ENCODE measurements at regions not wholly inside any gene's neighbourhood (a gene's known extent, or its start where the extent isn't known, plus 50 kb on each side); places are given as distances from the start of the nearest gene placed in this dataset.

DNA sequence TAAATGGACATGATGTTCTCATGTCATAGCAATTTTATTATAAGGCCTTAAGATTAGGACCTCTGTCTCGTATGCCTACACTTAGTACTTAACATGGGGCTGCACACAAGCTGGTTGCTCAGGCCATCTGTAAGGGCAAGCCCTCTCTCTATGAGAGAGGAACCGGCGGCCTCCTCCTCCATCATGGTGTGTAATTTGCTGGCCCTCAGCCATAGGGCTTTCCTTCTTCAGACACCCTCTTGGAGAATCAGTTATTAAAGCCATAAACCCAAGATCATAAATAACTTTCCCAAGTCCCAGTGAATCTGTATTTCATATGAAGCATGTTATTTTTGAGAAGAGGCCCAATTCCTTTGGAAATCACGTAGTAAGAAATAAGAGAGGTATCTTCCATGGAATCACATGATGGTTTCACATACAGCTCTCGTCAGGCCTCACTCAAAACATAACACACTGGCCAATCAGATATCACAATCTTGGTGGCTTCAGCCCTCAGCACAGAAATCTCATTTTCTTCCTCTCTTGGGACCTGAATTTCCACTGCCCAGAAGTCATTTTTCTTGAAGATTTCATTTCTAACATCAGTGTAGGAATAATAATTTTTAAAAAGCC is 92.6 kb downstream of the RDH14 start:
- DNase-seq (ENCODE audit: low read depth in 2 of 2): no peak

DNA sequence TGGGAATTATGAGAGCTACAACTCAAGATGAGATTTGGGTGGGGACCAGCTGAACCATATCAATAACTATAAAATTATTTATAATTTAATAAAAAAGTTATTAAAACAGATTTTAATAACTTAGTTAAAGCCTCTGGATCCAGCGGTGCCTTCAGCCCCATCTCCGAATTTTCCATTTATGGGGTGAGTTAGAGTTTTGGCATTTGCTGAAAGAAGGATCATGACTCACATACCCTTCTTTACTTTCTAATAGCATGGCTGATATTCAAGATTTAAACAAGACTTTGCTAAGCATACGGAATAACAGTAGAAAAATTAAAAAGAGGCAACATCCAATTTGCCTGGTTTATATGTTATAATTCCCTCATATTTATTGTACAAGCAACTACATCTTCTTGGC is 94.5 kb downstream of the RDH14 start:
- DNase-seq (ENCODE audit: low read depth in 2 of 2): no peak

DNA sequence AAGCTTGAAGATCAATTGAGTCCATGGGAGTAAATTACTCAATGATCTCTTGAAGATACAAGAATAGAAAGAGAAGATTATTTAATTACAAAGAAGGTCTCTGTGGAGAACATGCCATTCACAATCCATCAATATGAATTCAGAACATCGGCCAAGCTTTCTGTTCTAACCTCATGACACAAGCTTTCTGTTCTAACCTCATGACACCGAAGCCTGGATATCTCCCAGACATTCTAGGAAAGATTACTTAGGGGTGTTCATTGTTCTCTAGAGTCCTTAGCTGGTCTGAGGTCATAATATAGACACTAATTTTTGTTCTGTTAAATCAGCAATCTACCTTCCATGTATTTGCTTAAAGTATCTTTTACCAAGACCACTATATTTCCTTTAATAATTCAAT is 95.5 kb downstream of the RDH14 start:
- DNase-seq (ENCODE audit: low read depth in 2 of 2): no peak

DNA sequence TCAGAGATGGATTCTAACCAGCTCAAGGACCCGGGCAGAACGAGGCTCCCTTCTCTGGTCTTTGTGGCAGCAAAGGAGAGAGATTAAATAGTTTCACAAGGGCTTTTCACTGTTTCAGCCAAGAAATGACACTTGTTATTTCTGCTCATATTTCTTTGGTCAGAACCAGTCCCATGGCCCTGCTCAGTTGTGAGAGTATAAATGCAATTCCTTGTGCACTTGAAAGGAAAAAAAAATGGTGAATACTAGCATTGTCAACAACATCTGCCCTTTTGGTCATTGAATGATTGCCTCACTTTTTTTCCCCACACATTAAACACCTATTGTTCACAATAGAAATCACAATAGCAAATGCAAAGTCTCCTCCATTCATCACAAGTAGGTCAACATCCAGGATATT is 104.4 kb downstream of the RDH14 start:
- DNase-seq (ENCODE audit: low read depth in 2 of 2): no peak

DNA sequence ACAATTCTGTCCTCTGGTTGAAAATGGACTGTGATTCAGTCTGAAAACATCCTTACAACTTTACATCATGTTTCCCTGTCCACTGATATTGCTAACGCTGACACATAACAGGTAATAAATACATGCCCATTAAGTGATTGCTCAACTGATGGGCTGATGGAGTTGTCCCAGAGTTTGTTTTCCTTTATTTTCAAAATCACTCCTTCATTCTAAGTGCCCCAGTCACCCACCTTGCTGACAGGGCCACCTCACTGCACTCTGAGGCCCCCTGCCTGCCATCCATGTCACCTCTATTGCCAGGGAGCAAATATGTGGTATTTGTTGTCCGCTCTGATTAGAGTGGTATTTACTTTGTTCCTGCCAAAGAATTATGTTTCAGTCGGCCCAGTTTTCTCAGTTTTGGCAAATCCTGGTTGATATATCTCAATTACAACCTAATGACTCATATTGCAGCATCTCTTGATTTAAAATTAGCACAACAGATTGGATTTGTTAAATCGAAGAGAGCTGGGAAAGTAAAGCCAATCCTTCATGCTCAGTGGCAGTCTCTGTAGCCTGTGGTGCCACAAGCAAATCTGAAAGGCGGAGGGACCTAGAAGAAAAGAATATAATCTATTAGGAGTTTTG is 105.1 kb downstream of the RDH14 start:
- no peak for DNase-seq (ENCODE audit: low read depth in 2 of 2)

DNA sequence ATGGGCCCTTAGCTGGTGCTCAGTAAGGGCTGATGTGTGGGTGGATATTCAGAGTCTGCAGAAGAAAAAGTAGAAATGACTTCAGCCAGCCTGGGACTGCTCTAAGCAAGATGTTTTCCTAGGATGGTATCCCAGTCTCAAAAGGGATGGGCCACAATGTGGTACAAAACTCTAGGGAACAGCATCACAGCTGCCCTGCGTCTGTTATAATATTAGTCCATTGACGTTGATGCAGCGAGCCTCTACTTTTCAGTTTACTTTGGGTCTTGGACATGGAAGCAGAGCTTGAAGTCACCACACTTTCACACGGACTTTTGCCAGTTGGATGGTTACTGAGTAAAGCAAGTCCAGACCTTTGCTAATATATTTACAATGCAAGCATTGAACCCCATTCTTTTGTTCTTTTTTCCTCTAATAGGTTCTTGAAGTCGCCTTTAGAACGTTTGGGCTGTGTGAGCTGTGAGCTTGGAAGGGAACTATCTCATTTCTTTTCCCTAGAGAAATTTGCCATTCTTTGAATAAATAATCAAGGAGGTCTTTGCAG is 105.7 kb downstream of the RDH14 start:
- DNase-seq (ENCODE audit: low read depth in 2 of 2): no peak

DNA sequence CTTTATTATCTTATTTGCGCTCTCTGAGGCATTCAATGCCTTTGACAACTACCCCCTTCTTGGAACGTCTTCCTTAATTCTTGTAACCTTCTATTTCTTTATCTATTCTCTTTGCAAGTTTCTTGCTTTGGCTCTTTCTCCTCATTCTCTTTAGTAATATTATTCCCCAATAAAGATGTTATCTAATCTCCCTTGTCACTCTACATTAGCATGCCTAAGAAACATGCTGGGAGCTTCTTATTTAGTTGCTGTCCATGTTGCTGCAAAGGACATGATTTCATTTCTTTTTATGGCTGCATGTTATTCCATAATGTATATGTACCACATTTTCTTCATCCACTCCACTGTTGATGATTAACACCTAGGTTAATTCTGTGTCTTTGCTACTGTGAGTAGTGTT is 113.7 kb downstream of the RDH14 start:
- no peak for DNase-seq (ENCODE audit: low read depth in 2 of 2)

DNA sequence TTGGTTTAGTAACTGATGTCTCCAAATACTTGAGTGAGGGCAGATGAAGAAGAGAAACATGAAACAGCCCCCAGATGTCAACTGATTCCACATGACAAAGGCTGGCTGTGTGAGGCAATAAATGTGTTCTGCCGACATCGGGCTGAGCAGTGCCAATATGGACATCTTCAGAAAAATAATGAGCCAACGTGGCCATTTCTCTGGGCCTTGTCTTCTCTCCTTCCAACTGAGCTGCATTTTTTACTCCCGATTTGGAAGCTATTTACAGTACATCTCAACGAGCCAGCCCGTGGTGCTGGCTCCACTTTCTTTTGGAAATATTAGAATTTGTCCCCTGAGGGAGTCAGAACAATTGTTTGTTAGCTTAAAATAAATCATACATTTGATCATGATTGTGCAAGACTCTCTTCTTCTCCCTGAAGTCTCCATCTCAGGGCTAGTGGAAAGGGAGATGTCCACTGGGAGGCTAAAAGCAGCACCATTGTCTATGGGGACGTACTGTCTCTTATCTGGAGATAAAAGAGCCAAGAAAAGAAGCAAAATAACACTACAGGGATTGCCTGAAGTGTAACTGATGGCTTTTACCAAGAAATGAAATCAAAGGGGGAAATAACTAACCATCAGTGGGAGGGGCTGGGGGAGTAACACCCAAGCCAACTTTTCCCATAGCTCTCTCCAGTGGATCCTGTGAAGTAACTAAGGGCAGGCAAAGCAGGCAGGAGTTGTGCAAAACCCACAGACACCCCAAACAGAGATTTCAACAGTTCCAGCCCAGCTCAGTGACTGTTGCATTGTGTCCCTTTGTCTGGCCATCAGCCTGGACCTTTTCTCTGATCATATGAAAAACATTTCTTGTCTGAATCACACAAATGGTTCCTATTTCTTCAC is 114.8 kb downstream of the RDH14 start:
- no peak for DNase-seq (ENCODE audit: low read depth in 2 of 2)

DNA sequence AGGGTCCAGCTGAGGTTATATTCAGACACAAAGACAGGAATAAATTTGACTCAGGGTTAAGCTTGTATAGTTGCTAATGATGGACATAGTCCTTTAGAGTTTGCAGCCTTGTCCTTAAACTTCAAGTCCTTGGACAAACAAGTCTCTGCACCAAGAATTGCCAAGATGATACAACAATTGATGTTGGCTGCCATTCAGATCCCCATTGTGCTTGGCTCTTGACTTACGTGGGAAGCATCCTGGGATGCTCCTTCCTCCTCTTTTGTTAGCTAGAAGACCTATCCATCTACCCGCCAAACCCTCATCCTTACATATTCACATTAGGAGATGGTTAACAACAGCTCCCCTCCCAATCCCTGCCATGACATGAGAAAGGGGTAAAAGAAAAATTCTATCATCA is 115.6 kb downstream of the RDH14 start:
- no peak for DNase-seq (ENCODE audit: low read depth in 2 of 2)

DNA sequence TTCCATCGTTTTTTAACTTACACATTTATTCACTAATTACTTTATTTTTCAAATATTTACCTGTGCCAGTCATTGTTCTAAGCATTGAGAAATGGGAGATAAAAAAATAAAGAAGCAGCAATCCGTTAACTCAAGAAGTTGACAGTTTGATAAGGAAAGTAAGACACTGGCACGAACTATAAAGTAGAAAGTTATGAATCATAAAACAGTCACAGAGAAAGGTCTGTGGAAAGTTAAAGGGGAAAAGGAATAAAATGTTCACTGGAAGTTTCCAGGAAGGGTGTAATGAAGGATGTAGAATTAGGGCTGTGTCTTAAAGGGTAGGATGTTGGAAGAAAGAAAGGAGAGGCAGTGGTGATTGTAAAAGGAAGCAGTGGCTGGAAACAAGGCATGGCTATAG is 118.9 kb downstream of the RDH14 start:
- no peak for DNase-seq (ENCODE audit: low read depth in 2 of 2)

DNA sequence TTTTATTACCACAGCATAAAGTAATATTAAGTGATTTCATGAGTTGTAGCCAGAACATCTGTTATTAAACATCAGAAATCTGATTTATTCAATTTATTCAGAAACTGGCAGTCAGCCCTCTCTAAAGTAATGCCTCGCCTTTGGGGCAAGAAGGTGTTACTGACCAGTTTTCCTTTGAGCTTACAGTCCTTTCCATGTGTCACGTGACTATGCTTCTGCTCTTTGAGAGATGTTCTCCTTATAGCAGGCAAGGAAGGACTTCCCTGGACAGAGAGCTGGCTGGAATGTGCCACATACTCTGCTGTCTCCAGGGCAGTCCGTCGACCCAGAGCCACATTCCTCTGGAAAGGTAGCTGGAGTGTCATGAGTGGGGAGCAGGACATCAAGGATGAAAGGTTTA is 119.7 kb downstream of the RDH14 start:
- no peak for DNase-seq (ENCODE audit: low read depth in 2 of 2)

DNA sequence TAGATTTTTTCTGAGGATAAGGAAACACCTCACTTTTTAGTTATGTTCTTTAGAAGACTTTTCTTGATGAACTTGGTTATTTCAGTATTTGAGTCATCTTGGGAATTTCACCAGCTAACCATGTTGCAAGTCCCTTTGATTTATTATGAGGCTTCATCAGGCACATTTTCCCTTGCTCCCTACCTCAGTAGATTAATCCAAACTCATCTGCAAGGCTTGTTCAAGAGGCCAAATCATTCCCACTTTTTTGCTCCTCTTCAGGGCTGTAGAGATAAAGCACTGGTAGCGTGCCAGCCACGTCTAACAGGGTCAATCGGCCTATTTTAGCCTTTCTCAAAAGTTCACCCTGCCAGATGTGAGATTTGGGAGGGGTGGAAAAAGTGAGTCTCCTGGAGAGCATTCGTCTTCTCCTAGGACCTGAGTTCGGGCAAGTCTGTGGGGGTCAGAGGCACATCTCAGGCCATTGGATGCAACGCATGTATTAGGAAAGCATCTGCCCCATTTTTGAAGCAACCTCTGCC is 120.3 kb downstream of the RDH14 start:
- DNase-seq (ENCODE audit: low read depth in 2 of 2): no peak

DNA sequence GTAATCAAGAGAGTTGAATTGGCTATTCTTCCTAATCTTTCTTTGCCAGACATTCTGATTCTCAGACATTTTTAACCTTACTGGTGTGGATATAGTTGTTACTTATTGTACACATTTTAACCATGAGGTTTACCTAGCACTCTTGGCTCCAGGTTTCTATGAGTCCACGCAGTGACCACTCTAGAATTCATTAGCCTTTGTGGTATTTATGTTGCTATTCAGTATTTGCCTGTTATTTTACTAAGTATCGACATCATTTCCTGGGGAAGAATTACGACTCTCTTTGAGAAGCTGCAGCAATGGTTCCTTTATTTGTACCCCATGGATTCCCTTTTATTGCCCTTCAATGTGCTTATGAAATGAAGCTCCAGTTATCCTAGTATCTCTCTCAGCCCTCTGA is 120.7 kb downstream of the RDH14 start:
- DNase-seq (ENCODE audit: low read depth in 2 of 2): no peak

DNA sequence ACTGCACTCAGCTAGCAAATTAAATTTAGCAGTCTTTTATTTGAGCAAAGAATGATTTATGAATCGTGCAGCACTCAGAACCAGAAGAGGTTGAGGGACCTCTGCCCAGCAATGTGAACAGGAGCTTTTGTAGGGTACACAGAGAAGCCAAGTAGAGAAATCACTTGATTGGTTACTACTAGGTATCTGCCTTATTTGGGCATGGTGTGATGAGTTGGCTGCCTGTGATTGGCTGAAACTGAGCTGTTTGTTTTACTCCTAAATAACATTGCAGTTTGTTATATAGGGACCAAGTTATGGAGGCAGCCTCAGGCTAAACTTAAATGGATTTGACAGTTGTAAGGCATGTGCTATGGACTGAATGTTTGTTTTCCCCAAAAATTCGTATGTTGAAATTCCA is 122.5 kb downstream of the RDH14 start:
- DNase-seq (ENCODE audit: low read depth in 2 of 2): no peak

DNA sequence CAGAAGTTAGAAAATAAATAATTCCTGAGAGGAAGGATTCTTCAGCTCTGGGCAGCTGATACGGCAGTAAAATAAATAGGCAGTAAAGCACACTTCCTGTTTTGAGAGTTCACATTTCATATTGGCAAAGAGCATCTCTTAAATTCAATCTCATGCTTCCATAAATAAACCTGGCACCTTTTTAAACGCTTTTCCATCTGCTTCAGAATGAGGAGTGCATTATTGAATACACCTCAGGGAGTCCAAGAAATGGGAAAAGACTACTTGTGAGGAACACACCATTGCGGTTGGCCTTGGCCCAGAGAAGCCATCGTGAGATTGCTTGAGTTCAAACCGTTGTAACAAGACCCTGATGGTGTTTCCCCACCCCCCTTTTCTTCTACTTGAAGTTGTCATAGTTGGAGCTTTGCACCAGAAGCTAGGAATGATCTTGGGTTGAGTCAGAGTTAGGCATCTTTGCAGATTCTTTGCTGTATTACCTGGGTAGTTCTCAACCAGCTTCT is 123.9 kb downstream of the RDH14 start:
- no peak for DNase-seq (ENCODE audit: low read depth in 2 of 2)

DNA sequence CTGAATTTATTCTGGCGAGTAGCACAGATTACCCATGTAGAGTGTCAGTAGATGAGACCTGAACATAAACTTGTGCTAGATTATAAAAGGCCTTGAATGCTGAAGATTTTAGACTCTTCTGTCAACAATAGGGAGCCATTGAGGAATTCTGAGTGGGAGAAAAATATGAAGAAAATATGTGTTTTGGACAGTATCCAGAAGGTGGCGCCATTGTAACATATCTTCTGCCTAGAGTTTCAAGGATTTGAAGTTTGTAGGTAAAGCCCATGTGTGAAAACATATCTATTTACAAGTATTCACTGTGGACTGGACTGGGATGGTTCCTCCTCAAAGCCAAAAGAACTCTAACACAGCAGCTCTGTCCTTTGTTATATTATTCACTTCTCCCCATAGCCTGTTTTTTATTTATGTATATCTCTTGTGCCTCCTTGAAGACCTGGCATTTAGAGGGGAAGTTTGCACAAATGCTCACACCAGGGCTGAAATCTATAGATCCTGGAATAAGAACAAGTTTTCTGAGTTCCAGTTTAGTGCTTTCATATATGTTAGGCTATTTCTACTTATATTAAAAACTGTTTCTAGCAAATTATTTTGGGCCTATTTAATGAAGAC is 124.9 kb downstream of the RDH14 start:
- no peak for DNase-seq (ENCODE audit: low read depth in 2 of 2)

DNA sequence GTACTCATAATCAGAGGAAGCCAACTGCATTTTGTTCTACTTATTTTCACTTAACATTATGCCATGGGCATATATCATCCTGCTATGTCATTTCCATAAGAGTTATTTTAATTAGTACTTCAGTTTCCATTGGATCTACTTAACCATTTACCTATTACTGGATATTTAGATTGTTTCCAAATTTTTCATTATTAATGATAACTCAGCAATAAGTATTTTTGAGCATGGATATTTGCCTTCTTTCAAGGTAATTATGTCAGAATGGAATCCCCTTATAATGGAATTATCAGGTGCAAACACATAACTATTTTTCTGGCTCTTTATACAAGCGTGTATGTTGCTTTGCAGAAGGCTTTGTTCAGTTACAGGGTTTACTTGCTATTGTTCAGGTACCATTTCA is 126.6 kb downstream of the RDH14 start:
- DNase-seq (ENCODE audit: low read depth in 2 of 2): no peak

DNA sequence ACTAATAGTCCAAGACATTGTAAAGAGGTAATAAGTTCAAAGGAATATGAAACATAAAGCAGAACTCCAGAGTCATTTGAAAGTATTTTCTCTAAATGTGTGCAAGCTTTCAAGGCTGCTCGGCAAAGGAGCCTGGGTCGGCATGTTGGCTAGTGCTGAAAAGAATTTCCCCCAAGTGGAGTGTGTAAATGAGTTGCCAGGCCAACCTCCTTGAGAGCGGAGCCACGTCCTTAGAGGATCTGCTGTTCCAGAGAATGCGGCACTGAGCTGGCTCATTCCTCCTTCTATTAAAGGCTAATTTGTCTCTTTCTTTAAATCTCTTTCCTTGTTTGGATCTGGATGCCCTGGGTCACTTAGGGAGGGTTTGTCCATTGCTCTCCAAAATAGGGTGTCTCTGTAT is 127.5 kb downstream of the RDH14 start:
- no peak for DNase-seq (ENCODE audit: low read depth in 2 of 2)

DNA sequence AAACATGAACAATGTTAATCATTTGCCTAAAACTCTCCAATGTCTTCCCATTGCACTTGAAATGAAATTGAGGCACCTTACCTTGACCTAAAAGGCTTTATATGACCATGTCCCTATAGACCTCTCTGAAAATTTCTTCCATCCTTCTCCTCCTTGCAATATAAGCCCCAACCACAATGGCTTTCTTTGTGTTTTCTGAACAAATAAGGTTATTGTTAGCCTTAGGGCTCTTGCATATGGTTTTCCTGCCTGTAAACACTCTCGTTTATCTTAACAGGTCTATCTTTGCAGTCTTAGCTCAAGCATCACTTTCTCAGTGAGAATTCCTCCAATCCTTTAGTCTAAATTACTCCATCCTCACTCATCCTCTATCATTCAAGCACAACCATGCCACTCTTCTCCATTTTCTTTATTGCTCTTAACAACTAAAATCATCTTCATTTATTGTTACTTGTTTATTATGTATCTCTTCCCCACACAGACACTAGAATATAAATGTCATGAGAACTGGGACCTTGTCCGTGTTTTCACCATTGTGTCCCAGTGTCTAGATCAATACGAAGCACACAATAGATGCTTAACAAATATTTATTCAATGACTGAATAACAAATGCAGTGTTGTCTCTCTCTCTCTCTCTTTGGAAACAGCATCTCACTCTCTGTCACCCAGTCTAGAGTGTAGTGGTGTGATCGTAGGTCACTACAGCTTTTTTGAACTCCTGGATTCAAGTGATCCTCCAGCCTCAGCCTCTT is 129.3 kb downstream of the RDH14 start:
- DNase-seq (ENCODE audit: low read depth in 2 of 2): no peak

DNA sequence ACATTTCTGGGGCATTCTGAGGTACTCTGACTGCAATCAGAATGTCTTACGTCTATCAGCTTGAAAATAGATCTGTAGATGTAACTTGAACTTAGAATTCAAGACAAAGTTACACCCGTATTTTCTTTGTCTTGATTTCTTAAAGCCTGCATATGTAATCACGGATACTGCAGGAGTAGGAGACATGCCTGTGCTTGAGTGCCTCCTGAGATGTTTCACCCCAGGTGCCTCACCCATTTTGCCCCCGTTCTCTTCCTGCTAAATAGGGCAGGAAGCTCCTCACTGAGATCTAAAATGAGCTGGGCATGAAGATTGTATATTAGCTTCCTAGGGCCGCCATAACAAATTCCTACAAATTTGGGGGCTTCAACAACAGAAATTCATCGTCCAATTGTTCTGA is 131.9 kb downstream of the RDH14 start:
- DNase-seq (ENCODE audit: low read depth in 2 of 2): no peak

DNA sequence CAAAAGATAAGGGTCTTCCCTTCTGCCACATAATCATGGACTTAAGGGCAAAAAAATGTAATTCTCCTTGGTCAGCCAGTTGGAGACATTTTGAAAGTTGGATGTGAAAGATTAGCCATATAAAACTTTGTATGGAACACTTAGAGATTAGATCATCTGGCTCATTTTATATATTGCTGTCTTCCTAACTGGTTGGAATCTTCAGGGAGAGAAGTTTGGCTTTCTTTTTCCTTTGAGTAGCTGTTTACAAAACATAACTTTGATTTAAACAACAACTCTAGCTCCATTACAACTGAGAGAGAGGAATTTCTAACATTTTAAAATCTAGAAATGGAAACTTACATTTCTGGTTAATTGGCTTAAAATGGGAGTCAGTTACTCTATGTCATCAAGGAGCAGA is 132.7 kb downstream of the RDH14 start:
- DNase-seq (ENCODE audit: low read depth in 2 of 2): no peak

All from stimulated activated CD8-positive, alpha-beta memory T cell treated with anti-CD3 and anti-CD28 coated beads, Interleukin-2, amount 100 ng/mL, for 48 hours (primary cell).